ENCODE measurements at regions not wholly inside any gene's neighbourhood (a gene's known extent, or its start where the extent isn't known, plus 50 kb on each side); places are given as distances from the start of the nearest gene placed in this dataset.

DNA sequence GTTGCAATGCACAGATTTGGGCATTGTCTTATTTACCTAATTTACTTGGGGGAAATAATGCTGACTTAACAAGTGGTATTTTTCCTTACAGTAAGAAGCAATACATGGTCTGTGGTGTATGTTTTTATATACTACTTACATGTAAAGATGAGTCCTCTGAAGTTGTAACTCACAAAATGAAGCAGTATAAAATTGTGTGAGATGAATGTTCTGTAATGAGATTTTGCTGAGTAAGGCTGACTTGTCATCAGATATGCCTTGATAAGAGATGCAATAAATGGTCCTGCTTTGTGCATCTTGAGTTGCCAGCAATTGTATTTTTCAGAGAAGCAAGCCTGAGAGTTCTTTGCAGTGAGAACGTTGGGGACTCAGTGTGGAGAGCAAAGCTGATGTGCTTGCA, 92.2 kb upstream of the GNAQ start:
- no peak for ATAC-seq (ENCODE audit: low FRiP score)
- no peak for DNase-seq (ENCODE audit: low spot score)
- TF ChIP-seq, protein P1, sequence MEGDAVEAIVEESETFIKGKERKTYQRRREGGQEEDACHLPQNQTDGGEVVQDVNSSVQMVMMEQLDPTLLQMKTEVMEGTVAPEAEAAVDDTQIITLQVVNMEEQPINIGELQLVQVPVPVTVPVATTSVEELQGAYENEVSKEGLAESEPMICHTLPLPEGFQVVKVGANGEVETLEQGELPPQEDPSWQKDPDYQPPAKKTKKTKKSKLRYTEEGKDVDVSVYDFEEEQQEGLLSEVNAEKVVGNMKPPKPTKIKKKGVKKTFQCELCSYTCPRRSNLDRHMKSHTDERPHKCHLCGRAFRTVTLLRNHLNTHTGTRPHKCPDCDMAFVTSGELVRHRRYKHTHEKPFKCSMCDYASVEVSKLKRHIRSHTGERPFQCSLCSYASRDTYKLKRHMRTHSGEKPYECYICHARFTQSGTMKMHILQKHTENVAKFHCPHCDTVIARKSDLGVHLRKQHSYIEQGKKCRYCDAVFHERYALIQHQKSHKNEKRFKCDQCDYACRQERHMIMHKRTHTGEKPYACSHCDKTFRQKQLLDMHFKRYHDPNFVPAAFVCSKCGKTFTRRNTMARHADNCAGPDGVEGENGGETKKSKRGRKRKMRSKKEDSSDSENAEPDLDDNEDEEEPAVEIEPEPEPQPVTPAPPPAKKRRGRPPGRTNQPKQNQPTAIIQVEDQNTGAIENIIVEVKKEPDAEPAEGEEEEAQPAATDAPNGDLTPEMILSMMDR (IDR thresholded peaks at IDR 0.05) = no peak

DNA sequence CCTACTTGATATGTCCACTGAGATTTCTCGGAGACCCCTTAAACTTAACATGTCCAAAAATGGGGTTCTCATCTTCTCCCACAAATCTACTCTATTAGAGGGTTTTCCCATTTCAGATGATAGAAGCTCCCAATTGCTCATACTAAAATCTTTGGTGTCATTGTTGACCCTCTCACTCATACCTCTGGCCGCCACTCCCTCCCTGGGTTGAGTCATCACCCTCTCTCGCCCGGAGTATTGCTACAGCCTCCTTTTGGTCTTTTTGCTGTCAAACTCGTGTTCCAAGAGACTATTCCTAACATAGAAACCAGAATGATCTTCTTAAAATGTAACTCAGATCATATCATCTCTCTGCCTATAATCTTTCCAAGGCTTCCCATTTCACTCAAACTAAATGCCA, 91.0 kb upstream of the GNAQ start:
- no peak for DNase-seq (ENCODE audit: low spot score)
- TF ChIP-seq, protein P1 (IDR thresholded peaks at IDR 0.05) = no peak
- no peak for ATAC-seq (ENCODE audit: low FRiP score)

DNA sequence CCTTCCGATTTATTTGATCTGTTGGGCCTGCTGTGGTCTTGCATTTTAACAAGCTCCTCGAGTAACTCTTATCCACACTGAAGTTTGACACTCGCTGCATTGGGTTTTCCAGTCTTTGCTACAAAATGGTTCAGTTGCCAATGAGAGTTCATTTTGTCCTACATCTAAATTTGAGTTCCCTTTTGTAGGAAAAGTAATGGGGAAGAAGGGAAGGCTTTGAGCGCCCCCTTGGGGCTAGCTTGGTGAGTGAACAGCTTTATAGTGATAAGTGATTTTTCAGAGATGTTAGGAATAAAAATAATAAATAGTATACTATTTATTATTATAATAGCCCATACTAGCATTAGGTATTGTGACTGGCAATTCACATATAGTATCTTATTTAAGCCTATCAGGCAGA, 89.9 kb upstream of the GNAQ start:
- ATAC-seq (ENCODE audit: low FRiP score) = no peak

DNA sequence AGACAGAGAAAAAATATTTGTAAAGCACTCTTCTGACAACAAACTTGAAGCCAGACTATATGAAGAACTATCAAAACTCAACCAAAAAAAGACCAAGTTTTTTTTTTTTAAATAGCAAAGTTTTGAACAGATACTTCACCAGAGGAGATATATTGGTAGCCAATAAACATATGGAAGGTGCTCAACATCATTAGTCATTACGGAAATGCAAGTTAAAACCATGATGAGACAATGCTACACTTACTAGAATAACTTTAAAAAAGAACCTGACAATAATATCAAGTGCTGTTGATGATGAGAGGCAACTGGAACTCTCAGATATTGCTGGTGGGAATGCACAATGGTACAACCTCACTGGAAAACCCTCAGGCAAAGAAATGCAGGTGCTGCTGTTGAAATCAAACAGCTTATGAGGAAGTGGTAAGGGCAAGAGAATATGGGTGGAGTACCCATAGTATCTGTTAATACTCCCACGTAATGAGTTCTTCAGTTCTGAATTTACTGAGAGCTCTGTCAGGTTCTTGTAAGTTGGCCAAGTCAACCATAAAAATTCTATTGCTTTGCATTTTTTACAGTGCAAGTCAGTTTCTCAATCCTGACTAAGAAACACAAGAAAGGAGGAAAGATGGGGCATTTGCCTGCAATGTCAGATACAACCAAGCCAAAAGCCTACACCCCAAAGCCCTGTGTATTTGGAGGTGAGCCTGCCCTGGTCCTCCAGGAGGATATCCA, 87.3 kb upstream of the GNAQ start:
- ATAC-seq (ENCODE audit: low FRiP score) (peak; percentile 91), DNase-seq (ENCODE audit: low spot score) (no peak)
- TF ChIP-seq, protein P1 (IDR thresholded peaks at IDR 0.05) = no peak

More for the DNA sequence above, 89.9 kb upstream of the GNAQ start:
- TF ChIP-seq, protein P1 (IDR thresholded peaks at IDR 0.05) = no peak
- peak; percentile 41 for DNase-seq (ENCODE audit: low spot score)

DNA sequence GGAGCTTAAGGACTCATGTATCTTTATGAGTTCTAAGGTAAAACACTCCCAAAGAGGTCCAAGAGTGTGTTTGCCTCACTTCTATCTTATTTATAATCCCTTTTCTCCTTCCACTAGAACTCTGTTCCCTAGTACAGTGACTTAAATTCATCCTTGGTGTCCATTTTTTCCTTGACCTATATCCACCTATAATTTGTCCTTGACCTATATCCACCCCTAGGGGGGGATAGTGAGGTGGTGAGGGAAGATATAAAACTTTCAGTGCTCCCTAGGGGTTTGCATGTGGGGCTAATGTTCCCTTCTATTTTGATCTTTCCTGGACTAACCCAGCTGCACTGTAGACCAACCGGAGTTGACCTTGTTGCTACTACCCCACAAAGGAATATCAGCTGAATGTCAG, 83.5 kb upstream of the GNAQ start:
- DNase-seq (ENCODE audit: low spot score) (no peak), ATAC-seq (ENCODE audit: low FRiP score) (no peak)
- TF ChIP-seq, protein P1 (IDR thresholded peaks at IDR 0.05) = no peak

DNA sequence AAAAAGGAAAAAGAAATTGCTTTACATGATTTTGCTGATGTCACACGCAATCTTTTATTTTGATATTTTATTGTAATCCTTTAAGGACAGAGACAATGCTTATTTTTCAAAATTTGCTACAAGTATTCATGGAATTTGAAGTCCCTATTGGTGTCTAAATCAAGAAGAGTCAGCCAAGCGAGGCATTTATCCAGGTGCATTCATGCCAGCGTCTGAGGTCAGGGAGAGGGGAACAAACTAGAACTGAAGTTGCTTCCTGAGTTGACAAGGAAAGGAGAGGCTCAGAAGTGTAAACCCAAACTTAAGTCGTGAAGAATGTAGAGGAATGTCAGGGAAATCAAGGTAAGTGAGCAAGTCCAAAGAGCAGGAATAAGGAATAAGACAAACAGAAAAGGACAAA, 83.0 kb upstream of the GNAQ start:
- no peak for ATAC-seq (ENCODE audit: low FRiP score)
- no peak for DNase-seq (ENCODE audit: low spot score)
- TF ChIP-seq, protein P1 (IDR thresholded peaks at IDR 0.05) = no peak

DNA sequence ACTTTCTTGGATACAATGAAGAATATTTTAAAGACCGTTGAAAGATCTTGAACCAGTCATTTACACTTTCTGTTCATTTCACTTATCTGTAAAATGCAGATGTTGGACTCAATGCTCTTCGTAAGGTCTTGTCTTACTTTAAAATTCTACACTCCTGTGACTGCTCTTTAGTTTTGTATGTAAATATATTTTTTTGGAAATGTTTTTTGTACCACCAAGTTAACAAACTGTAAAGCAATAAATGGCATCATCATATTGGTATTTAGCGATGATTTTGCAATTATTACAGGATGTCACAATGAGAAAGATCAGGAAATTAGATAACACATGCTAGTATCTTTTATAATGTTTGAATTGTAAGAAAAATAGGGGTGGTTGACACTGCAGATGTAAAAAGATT, 80.8 kb upstream of the GNAQ start:
- TF ChIP-seq, protein P1 (IDR thresholded peaks at IDR 0.05) = no peak
- ATAC-seq (ENCODE audit: low FRiP score) = no peak
- no peak for DNase-seq (ENCODE audit: low spot score)

All from omental fat pad (tissue), 3 donors.